ENCODE measurements at regions not wholly inside any gene's neighbourhood (a gene's known extent, or its start where the extent isn't known, plus 50 kb on each side); places are given as distances from the start of the nearest gene placed in this dataset.

- DNase-seq (ENCODE audit: low read depth), result no peak
Measured at GRCh38 chr18:5640939-5641338, 97.1 kb upstream of the EPB41L3 start.

- DNase-seq (ENCODE audit: low read depth), result no peak
Measured at GRCh38 chr18:5639131-5639530, 95.3 kb upstream of the EPB41L3 start.

GRCh38 chr18:5632041-5632440 is 88.2 kb upstream of the EPB41L3 start:
- DNase-seq (ENCODE audit: low read depth), result no peak

GRCh38 chr18:5630900-5631413 is 87.2 kb upstream of the EPB41L3 start:
- DNase-seq (ENCODE audit: low read depth), result no peak

- DNase-seq (ENCODE audit: low read depth), result peak; percentile 31
Measured at GRCh38 chr18:5630057-5630899, 86.5 kb upstream of the EPB41L3 start.

- DNase-seq (ENCODE audit: low read depth), result no peak
Measured at GRCh38 chr18:5628512-5629255, 84.9 kb upstream of the EPB41L3 start.

GRCh38 chr18:5627776-5628511 is 84.1 kb upstream of the EPB41L3 start:
- no peak for DNase-seq (ENCODE audit: low read depth)

- no peak for DNase-seq (ENCODE audit: low read depth)
Measured at GRCh38 chr18:5626130-5626880, 82.5 kb upstream of the EPB41L3 start.

- no peak for DNase-seq (ENCODE audit: low read depth)
Measured at GRCh38 chr18:5625076-5625475, 81.3 kb upstream of the EPB41L3 start.

- DNase-seq (ENCODE audit: low read depth), result no peak
Measured at GRCh38 chr18:5622905-5623304, 79.1 kb upstream of the EPB41L3 start.

GRCh38 chr18:5620289-5620688 is 76.5 kb upstream of the EPB41L3 start:
- peak; percentile 22 for DNase-seq (ENCODE audit: low read depth)

- DNase-seq (ENCODE audit: low read depth), result no peak
Measured at GRCh38 chr18:5619376-5619775, 75.6 kb upstream of the EPB41L3 start.

GRCh38 chr18:5618047-5618688 is 74.4 kb upstream of the EPB41L3 start:
- no peak for DNase-seq (ENCODE audit: low read depth)

GRCh38 chr18:5611221-5611620 is 67.4 kb upstream of the EPB41L3 start:
- no peak for DNase-seq (ENCODE audit: low read depth)

- DNase-seq (ENCODE audit: low read depth), result no peak
Measured at GRCh38 chr18:5608846-5609245, 65.0 kb upstream of the EPB41L3 start.

- DNase-seq (ENCODE audit: low read depth), result no peak
Measured at GRCh38 chr18:5606951-5607350, 63.2 kb upstream of the EPB41L3 start.

- DNase-seq (ENCODE audit: low read depth), result no peak
Measured at GRCh38 chr18:5604778-5605177, 61.0 kb upstream of the EPB41L3 start.

GRCh38 chr18:5603153-5603552 is 59.4 kb upstream of the EPB41L3 start:
- no peak for DNase-seq (ENCODE audit: low read depth)

GRCh38 chr18:5601188-5601624 is 57.4 kb upstream of the EPB41L3 start:
- DNase-seq (ENCODE audit: low read depth), result no peak

GRCh38 chr18:5600378-5601071 is 56.7 kb upstream of the EPB41L3 start:
- DNase-seq (ENCODE audit: low read depth), result peak; percentile 23

- DNase-seq (ENCODE audit: low read depth), result no peak
Measured at GRCh38 chr18:5596585-5596984, 52.8 kb upstream of the EPB41L3 start.

Measured in fibroblast of the conjunctiva (primary cell).